OCI-LY7 (cell line): ENCODE measurements at regions not wholly inside any gene's neighbourhood (a gene's known extent, or its start where the extent isn't known, plus 50 kb on each side); places are given as distances from the start of the nearest gene placed in this dataset.

Experiments used
- BruUV-seq: library from RNA; stranded (reverse); fragments of 400-500 nt; replicated peaks from 2 replicates; lab custom pipeline; 2021; lab: Mats Ljungman, UMichigan
- CTCF ChIA-PET: fragments of 300-600 bp; sonication (Branson Sonifier 250); formaldehyde crosslinking; loops from one replicate; lab custom pipeline; 2022; ENCODE audit warnings: antibody characterized with exemption; ENCODE audit not compliant: unreplicated experiment; lab: Charles Lee
- POLR2A ChIA-PET: fragments of 300-600 bp; sonication (Branson Sonifier 250); formaldehyde crosslinking; loops from one replicate; lab custom pipeline; 2022; ENCODE audit warnings: antibody characterized with exemption; lab: Charles Lee
- DNase-seq: peaks from one replicate; pipeline ENCODE4 v3.0.0-alpha.2; 2015; ENCODE audit warnings: low spot score
- H2AFZ ChIP-seq: fragments of 200-600 bp; sonication (generic), shearing (Covaris generic); 2 replicates; pipeline ENCODE4 v1.6.1; 2014; ENCODE audit warnings: mild to moderate bottlenecking, antibody characterized with exemption, low read length, moderate library complexity
- H3K27ac ChIP-seq: fragments of 200-600 bp; sonication (generic); 2 replicates; pipeline ENCODE4 v1.5.1; 2014; ENCODE audit warnings: mixed run types, low read depth, mild to moderate bottlenecking, moderate library complexity, low read length, inconsistent platforms; ENCODE audit not compliant: poor library complexity, severe bottlenecking
- H3K36me3 ChIP-seq: fragments of 200-600 bp; sonication (generic); 2 replicates; pipeline ENCODE4 v1.6.1; 2014; ENCODE audit warnings: mild to moderate bottlenecking, antibody characterized with exemption, low read length, moderate library complexity, mixed read lengths; ENCODE audit not compliant: insufficient read depth
- H3K4me1 ChIP-seq: fragments of 200-600 bp; sonication (generic); 2 replicates; pipeline ENCODE4 v1.5.1; 2014; ENCODE audit warnings: mild to moderate bottlenecking, low read length; ENCODE audit not compliant: insufficient read depth, poor library complexity, severe bottlenecking
- H3K4me2 ChIP-seq: fragments of 200-600 bp; sonication (generic); 2 replicates; pipeline ENCODE4 v1.6.1; 2014; ENCODE audit warnings: mild to moderate bottlenecking, low read length
- H3K4me3 ChIP-seq: fragments of 200-600 bp; sonication (generic); 2 replicates; pipeline ENCODE4 v1.5.1; 2014; ENCODE audit warnings: mild to moderate bottlenecking, low read depth, low read length; ENCODE audit not compliant: poor library complexity, severe bottlenecking
- H3K79me2 ChIP-seq: fragments of 200-600 bp; sonication (generic); 2 replicates; pipeline ENCODE4 v1.6.1; 2016; ENCODE audit warnings: low read depth, mild to moderate bottlenecking, low read length, moderate library complexity, mixed read lengths; ENCODE audit not compliant: insufficient read depth
- H3K9me2 ChIP-seq: fragments of 200-600 bp; sonication (generic); 2 replicates; pipeline ENCODE4 v1.6.1; 2016; ENCODE audit warnings: mild to moderate bottlenecking, low read length, mixed read lengths; ENCODE audit not compliant: insufficient read depth
- H3K9me3 ChIP-seq: fragments of 200-600 bp; sonication (generic); 2 replicates; pipeline ENCODE4 v1.6.1; 2014; ENCODE audit warnings: mild to moderate bottlenecking, mixed run types, low read length, mixed read lengths
- H4K20me1 ChIP-seq: fragments of 200-600 bp; sonication (generic); 2 replicates; pipeline ENCODE4 v1.6.1; 2014; ENCODE audit warnings: mild to moderate bottlenecking, antibody characterized with exemption, low read length, moderate library complexity, mixed read lengths; ENCODE audit not compliant: insufficient read depth
- CTCF ChIP-seq: fragments of 200-600 bp; sonication (generic); conservative IDR thresholded peaks from 2 replicates; pipeline ENCODE4 v1.5.1; 2014; ENCODE audit warnings: mild to moderate bottlenecking, antibody characterized with exemption, low read length, moderate library complexity, mixed read lengths
- EZH2phosphoT487 ChIP-seq: fragments of 200-600 bp; sonication (generic); IDR thresholded peaks from 2 replicates; pipeline ENCODE4 v1.6.1; 2018; ENCODE audit warnings: low read depth, borderline replicate concordance, mild to moderate bottlenecking, mixed run types, antibody characterized with exemption, low read length, moderate library complexity, mixed read lengths
- intact Hi-C: fragments of 100-400 bp; cut with micrococcal nuclease; formaldehyde crosslinking; loops from one replicate; pipeline ENCODE4 v1.10.0; 2022; ENCODE audit not compliant: unreplicated experiment

- ChIA-PET POLR2A (no interaction called here), CTCF (no interaction called here)
- Histone ChIP-seq H3K36me3 (no peaks in the 10 kb centered on the region), H3K4me2 (no peak overlapping the region), H3K4me3 (no peak overlapping the region), H3K9me2 (no peaks in the 10 kb centered on the region), H3K27ac (no peak overlapping the region), H4K20me1 (no peaks in the 10 kb centered on the region), H2AFZ (no peak overlapping the region), H3K9me3 (no peaks in the 10 kb centered on the region), H3K4me1 (no peaks in the 10 kb centered on the region), H3K79me2 (no peaks in the 10 kb centered on the region)
- BruUV-seq, result no TSS peak
- TF ChIP-seq CTCF, result no peak
- intact Hi-C loops, result no loop called here
- no peak for DNase-seq
These were observed 78.2 kb upstream of the SLC44A3 start for GRCh38 chr1:94741996-94742395.

DNA sequence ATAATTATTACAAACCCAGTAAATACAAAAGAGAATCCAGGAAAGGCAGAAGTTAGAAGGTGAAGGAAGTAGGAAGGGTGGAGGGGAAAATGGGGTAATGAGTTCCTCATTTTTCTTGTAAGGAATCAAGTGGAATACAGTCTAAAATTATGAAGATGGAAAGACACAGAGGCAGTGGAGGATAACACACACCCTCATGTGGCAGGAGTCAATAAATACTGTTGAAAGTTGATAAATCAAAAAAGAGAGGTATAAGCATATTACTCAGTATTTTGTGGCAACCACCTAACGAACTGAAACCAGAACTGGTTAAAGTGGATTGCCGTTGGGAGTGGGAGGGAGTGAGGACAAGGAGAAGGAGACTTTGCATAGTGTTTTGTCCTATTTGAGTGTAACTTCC is 78.6 kb upstream of the SLC44A3 start:
- Histone ChIP-seq H3K9me2 (no peaks in the 10 kb centered on the region), H3K4me1 (no peaks in the 10 kb centered on the region), H3K4me2 (no peak overlapping the region), H3K36me3 (no peaks in the 10 kb centered on the region), H4K20me1 (no peaks in the 10 kb centered on the region), H3K4me3 (no peak overlapping the region), H3K79me2 (no peaks in the 10 kb centered on the region), H2AFZ (no peak overlapping the region), H3K9me3 (no peaks in the 10 kb centered on the region), H3K27ac (no peak overlapping the region)
- POLR2A ChIA-PET, result no interaction called here
- CTCF ChIA-PET, result no interaction called here
- intact Hi-C loops, result no loop called here
- no TSS peak for BruUV-seq
- TF ChIP-seq EZH2phosphoT487 (no peak), CTCF (no peak)
- no peak for DNase-seq

GRCh38 chr1:94739521-94740061 is 80.6 kb upstream of the SLC44A3 start:
- H3K4me2 ChIP-seq, result no peak overlapping the region
- DNase-seq, result no peak
- no peaks in the 10 kb centered on the region for H4K20me1 ChIP-seq
- ChIA-PET CTCF (no interaction called here), POLR2A (no interaction called here)
- no peak overlapping the region for H3K27ac ChIP-seq
- H3K9me3 ChIP-seq, result no peaks in the 10 kb centered on the region
- BruUV-seq, result no TSS peak
- no peaks in the 10 kb centered on the region for H3K36me3 ChIP-seq
- H3K9me2 ChIP-seq, result no peaks in the 10 kb centered on the region
- no peak overlapping the region for H2AFZ ChIP-seq
- H3K79me2 ChIP-seq, result no peaks in the 10 kb centered on the region
- no peak overlapping the region for H3K4me3 ChIP-seq
- intact Hi-C loops, result no loop called here
- H3K4me1 ChIP-seq, result no peaks in the 10 kb centered on the region
- TF ChIP-seq CTCF (no peak), EZH2phosphoT487 (no peak)
